MM.1S (cell line): ENCODE measurements at regions not wholly inside any gene's neighbourhood (a gene's known extent, or its start where the extent isn't known, plus 50 kb on each side); places are given as distances from the start of the nearest gene placed in this dataset.

Experiments used
- EZH2 ChIP-seq: fragments of 300-600 bp; sonication (generic); optimal IDR thresholded peaks from 2 replicates; pipeline ENCODE3; 2017; ENCODE audit warnings: low read depth, mild to moderate bottlenecking, antibody characterized with exemption, low read length, mixed read lengths
- EZH2phosphoT487 ChIP-seq: fragments of 300-600 bp; sonication (generic); IDR thresholded peaks from 2 replicates; pipeline ENCODE4 v1.6.1; 2018; ENCODE audit warnings: antibody characterized with exemption, low read length
- TF ChIP-seq, protein P1 (sequence below): fragments of 300-600 bp; sonication (generic); IDR thresholded peaks from 2 replicates; pipeline ENCODE4 v1.5.1; 2016; ENCODE audit warnings: antibody characterized with exemption, low read length, mixed read lengths

DNA sequence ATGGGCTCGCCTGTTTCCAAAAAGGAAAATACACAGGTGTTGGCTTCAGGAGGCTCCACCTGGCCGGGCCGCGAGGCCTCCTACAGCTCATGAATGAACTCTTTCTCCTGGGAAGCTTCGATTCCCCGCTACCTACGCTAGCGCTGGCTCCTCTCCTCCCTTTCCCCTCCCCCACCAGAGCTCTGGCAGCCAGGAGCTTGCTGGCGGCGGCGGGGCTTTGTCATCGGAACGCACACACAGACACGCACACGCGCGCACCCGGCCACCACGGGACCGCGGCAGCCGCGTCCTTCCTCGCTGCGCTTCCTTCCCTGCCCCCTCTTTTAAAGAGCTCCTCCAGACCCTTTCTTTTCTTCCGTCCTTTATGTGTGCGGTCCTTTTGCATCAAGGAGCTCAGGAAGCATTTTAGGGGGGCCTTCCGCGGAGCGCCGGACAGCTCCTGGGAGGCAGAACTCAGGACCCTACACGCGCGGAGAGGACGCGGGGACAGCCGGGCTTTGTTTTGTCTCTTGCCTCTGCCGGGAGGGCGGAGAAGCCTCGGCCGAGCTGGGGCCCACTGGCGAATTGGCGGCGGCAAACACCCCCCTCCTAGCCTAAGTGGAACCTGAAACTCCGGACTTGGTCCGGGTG lies 70.2 kb upstream of the BCOR start:
- TF ChIP-seq, protein P1, sequence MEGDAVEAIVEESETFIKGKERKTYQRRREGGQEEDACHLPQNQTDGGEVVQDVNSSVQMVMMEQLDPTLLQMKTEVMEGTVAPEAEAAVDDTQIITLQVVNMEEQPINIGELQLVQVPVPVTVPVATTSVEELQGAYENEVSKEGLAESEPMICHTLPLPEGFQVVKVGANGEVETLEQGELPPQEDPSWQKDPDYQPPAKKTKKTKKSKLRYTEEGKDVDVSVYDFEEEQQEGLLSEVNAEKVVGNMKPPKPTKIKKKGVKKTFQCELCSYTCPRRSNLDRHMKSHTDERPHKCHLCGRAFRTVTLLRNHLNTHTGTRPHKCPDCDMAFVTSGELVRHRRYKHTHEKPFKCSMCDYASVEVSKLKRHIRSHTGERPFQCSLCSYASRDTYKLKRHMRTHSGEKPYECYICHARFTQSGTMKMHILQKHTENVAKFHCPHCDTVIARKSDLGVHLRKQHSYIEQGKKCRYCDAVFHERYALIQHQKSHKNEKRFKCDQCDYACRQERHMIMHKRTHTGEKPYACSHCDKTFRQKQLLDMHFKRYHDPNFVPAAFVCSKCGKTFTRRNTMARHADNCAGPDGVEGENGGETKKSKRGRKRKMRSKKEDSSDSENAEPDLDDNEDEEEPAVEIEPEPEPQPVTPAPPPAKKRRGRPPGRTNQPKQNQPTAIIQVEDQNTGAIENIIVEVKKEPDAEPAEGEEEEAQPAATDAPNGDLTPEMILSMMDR = no peak
- TF ChIP-seq EZH2phosphoT487 (no peak), EZH2 (no peak)
